ENCODE measurements at regions not wholly inside any gene's neighbourhood (a gene's known extent, or its start where the extent isn't known, plus 50 kb on each side); places are given as distances from the start of the nearest gene placed in this dataset.

- no peak overlapping the region for H3K4me3 ChIP-seq (ENCODE audit: low read length)
- no peaks in the 10 kb centered on the region for H3K4me1 ChIP-seq (ENCODE audit: control insufficient read depth, insufficient read depth, low read length)
- no peaks in the 10 kb centered on the region for H3K36me3 ChIP-seq (ENCODE audit: control insufficient read depth, insufficient read depth, low read length)
- peaks cover 88% of the 10 kb centered on the region for H3K9me3 Mint-ChIP-seq
- no peaks in the 10 kb centered on the region for H3K36me3 Mint-ChIP-seq (ENCODE audit: low read depth)
- peaks cover 17% of the 10 kb centered on the region for H3K9me3 ChIP-seq (ENCODE audit: control insufficient read depth, low read length)
- no peak overlapping the region for H3K27ac Mint-ChIP-seq
- H3K9ac ChIP-seq (ENCODE audit: extremely low read depth, low read length, poor library complexity, severe bottlenecking), result no peak overlapping the region
- H3K4me3 Mint-ChIP-seq, result no peak overlapping the region
- no peak for DNase-seq
- no peak overlapping the region for H3K27ac ChIP-seq (ENCODE audit: low read depth, low read length)
- TF ChIP-seq CTCF (conservative IDR thresholded peaks at IDR 0.05), result no peak
- H3K27me3 ChIP-seq (ENCODE audit: control insufficient read depth, insufficient read depth, low read length, poor library complexity, severe bottlenecking), result no peaks in the 10 kb centered on the region
- H3K4me1 Mint-ChIP-seq, result no peaks in the 10 kb centered on the region
- H3K27me3 Mint-ChIP-seq (ENCODE audit: insufficient read depth), result no peaks in the 10 kb centered on the region
Observed at GRCh38 chr2:88815282-88815681, 123.8 kb downstream of the RPIA start.

GRCh38 chr2:88815697-88816096 lies 124.2 kb downstream of the RPIA start:
- no peak for TF ChIP-seq CTCF (conservative IDR thresholded peaks at IDR 0.05)
- no peak overlapping the region for H3K4me3 ChIP-seq (ENCODE audit: low read length)
- WGBS, 2 experiments (ENCODE audit: insufficient coverage in 1 of 2, insufficient read length in 1 of 2), result 83 to 88% methylated on average over 1 to 2 of the region's 2 CpGs

GRCh38 chr2:88818381-88818780 lies 126.9 kb downstream of the RPIA start:
- H3K27ac Mint-ChIP-seq, result no peak overlapping the region
- Histone ChIP-seq H3K27me3 (ENCODE audit: control insufficient read depth, insufficient read depth, low read length, poor library complexity, severe bottlenecking) (no peaks in the 10 kb centered on the region), H3K9me3 (ENCODE audit: control insufficient read depth, low read length) (peaks cover 17% of the 10 kb centered on the region), H3K4me3 (ENCODE audit: low read length) (no peak overlapping the region), H3K36me3 (ENCODE audit: control insufficient read depth, insufficient read depth, low read length) (no peaks in the 10 kb centered on the region), H3K4me1 (ENCODE audit: control insufficient read depth, insufficient read depth, low read length) (no peaks in the 10 kb centered on the region), H3K27ac (ENCODE audit: low read depth, low read length) (no peak overlapping the region), H3K9ac (ENCODE audit: extremely low read depth, low read length, poor library complexity, severe bottlenecking) (no peak overlapping the region)
- no peaks in the 10 kb centered on the region for H3K27me3 Mint-ChIP-seq (ENCODE audit: insufficient read depth)
- H3K4me3 Mint-ChIP-seq, result no peak overlapping the region
- no peaks in the 10 kb centered on the region for H3K4me1 Mint-ChIP-seq
- DNase-seq, result no peak
- H3K9me3 Mint-ChIP-seq, result peaks cover 74% of the 10 kb centered on the region
- H3K36me3 Mint-ChIP-seq (ENCODE audit: low read depth), result no peaks in the 10 kb centered on the region
- WGBS, 2 experiments (ENCODE audit: insufficient coverage in 1 of 2, insufficient read length in 1 of 2), result 76 to 100% methylated on average over 1 of the region's 1 CpG
- no peak for TF ChIP-seq CTCF (conservative IDR thresholded peaks at IDR 0.05)

More at GRCh38 chr2:88815697-88816096, 124.2 kb downstream of the RPIA start:
- no peaks in the 10 kb centered on the region for H3K4me1 ChIP-seq (ENCODE audit: control insufficient read depth, insufficient read depth, low read length)
- H3K27ac Mint-ChIP-seq, result no peak overlapping the region
- H3K36me3 ChIP-seq (ENCODE audit: control insufficient read depth, insufficient read depth, low read length), result no peaks in the 10 kb centered on the region
- no peak for DNase-seq
- no peak overlapping the region for H3K27ac ChIP-seq (ENCODE audit: low read depth, low read length)
- H3K36me3 Mint-ChIP-seq (ENCODE audit: low read depth), result no peaks in the 10 kb centered on the region
- H3K4me3 Mint-ChIP-seq, result no peak overlapping the region
- no peaks in the 10 kb centered on the region for H3K27me3 ChIP-seq (ENCODE audit: control insufficient read depth, insufficient read depth, low read length, poor library complexity, severe bottlenecking)
- no peaks in the 10 kb centered on the region for H3K4me1 Mint-ChIP-seq
- no peaks in the 10 kb centered on the region for H3K27me3 Mint-ChIP-seq (ENCODE audit: insufficient read depth)
- no peak overlapping the region for H3K9ac ChIP-seq (ENCODE audit: extremely low read depth, low read length, poor library complexity, severe bottlenecking)
- peaks cover 88% of the 10 kb centered on the region for H3K9me3 Mint-ChIP-seq
- H3K9me3 ChIP-seq (ENCODE audit: control insufficient read depth, low read length), result peaks cover 17% of the 10 kb centered on the region
